Astrocyte of the cerebellum (primary cell): ENCODE measurements at regions not wholly inside any gene's neighbourhood (a gene's known extent, or its start where the extent isn't known, plus 50 kb on each side); places are given as distances from the start of the nearest gene placed in this dataset.
A peak's percentile ranks its signal among the peaks of the same experiment; 100 is the strongest.

Experiments
- DNase-seq: peaks from one replicate; pipeline ENCODE4 v3.0.0-alpha.2; 2011; ENCODE audit warnings: low read depth
- H3K4me3 ChIP-seq: 2 replicates; pipeline ENCODE4 v1.5.1; 2011; ENCODE audit warnings: mild to moderate bottlenecking, low read depth, low read length, moderate library complexity
- CTCF ChIP-seq: IDR thresholded peaks from 2 replicates; pipeline ENCODE4 v1.5.1; 2012; ENCODE audit warnings: low read length, low read depth, moderate library complexity, mild to moderate bottlenecking; ENCODE audit errors: missing control alignments
- in situ Hi-C: cut with HindIII; loops from 2 replicates; pipeline ENCODE4 v1.10.0; 2017; ENCODE audit warnings: low sequenced_read_pairs

GRCh38 chr9:85215961-85216360 lies 525.8 kb downstream of the AGTPBP1 start:
- no peak overlapping the region for H3K4me3 ChIP-seq
- DNase-seq, result no peak
- in situ Hi-C loops, result no loop called here
- no peak for TF ChIP-seq CTCF

GRCh38 chr9:85215416-85215815 lies 526.3 kb downstream of the AGTPBP1 start:
- in situ Hi-C loops, result no loop called here
- no peak for DNase-seq
- no peak for TF ChIP-seq CTCF
- H3K4me3 ChIP-seq, result no peak overlapping the region

GRCh38 chr9:85213650-85214607 lies 527.8 kb downstream of the AGTPBP1 start:
- TF ChIP-seq CTCF, result no peak
- no peak for DNase-seq
- in situ Hi-C loops, result no loop called here
- no peak overlapping the region for H3K4me3 ChIP-seq

GRCh38 chr9:85212887-85213286 lies 528.9 kb downstream of the AGTPBP1 start:
- peak; percentile 59 for DNase-seq
- in situ Hi-C loops, result no loop called here

GRCh38 chr9:85212209-85212608 lies 529.5 kb downstream of the AGTPBP1 start:
- no peak for TF ChIP-seq CTCF
- DNase-seq, result peak; percentile 34
- in situ Hi-C loops, result no loop called here
- no peak overlapping the region for H3K4me3 ChIP-seq

More at GRCh38 chr9:85212887-85213286, 528.9 kb downstream of the AGTPBP1 start:
- no peak overlapping the region for H3K4me3 ChIP-seq
- TF ChIP-seq CTCF, result no peak

DNA sequence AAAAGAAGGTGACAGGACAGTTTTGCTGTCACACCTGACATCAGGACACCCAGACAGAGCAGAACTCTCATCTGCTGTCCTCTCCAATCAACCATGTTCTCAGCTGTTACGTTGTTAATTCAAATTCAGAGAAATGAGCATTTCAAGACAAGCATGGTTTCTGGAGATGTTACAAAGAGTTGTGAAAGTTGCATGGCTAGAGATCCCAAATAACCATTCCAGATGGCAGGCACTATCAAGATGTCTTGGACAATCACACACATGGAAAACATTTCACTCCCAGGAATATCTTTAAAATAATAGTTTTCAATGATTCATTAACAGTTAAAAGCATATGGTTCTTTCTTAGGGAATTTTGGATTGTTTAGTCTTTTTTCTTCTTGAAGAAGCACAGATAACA lies 533.1 kb downstream of the AGTPBP1 start:
- in situ Hi-C loops, result no loop called here
- no peak for TF ChIP-seq CTCF
- DNase-seq, result no peak
- no peak overlapping the region for H3K4me3 ChIP-seq
